ENCODE measurements at regions not wholly inside any gene's neighbourhood (a gene's known extent, or its start where the extent isn't known, plus 50 kb on each side); places are given as distances from the start of the nearest gene placed in this dataset.
"Not testable (repeated sequence)": the region's sequence is repeated elsewhere in the genome, so short reads cannot be mapped to it uniquely, and the experiment has no call there.

- intact Hi-C loops (cut with DNase I): loop anchor here (5.0 kb wide), 1 partner anchor 1692 kb away; no protein-coding TSS in a partner anchor
- Histone ChIP-seq H3K4me1 (no peaks in the 10 kb centered on the region), H3K4me3 (no peak overlapping the region), H3K27me3 (no peaks in the 10 kb centered on the region), H3K9me3 (no peaks in the 10 kb centered on the region), H3K27ac (no peak overlapping the region), H3K36me3 (no peaks in the 10 kb centered on the region)
- TF ChIP-seq POLR2AphosphoS5 (IDR thresholded peaks at IDR 0.05; ENCODE audit: insufficient read depth in 1 of 2, low read depth in 1 of 2): no peak
- TF ChIP-seq POLR2A (IDR thresholded peaks at IDR 0.05): no peak
- TF ChIP-seq CTCF (IDR thresholded peaks at IDR 0.05): no peak
- DNase-seq (ENCODE audit: extremely low spot score in 2 of 2): no peak
Observed at GRCh38 chr6:144633886-144634285, 348.8 kb downstream of the UTRN start.

- intact Hi-C loops (cut with DNase I): loop anchor here (5.0 kb wide), 1 partner anchor 1692 kb away; no protein-coding TSS in a partner anchor
- TF ChIP-seq CTCF (IDR thresholded peaks at IDR 0.05) (no peak), POLR2AphosphoS5 (IDR thresholded peaks at IDR 0.05; ENCODE audit: insufficient read depth in 1 of 2, low read depth in 1 of 2) (no peak), POLR2A (IDR thresholded peaks at IDR 0.05) (no peak)
- Histone ChIP-seq H3K4me1 (no peaks in the 10 kb centered on the region), H3K4me3 (no peak overlapping the region), H3K27ac (no peak overlapping the region), H3K36me3 (no peaks in the 10 kb centered on the region), H3K27me3 (no peaks in the 10 kb centered on the region), H3K9me3 (no peaks in the 10 kb centered on the region)
- no peak for DNase-seq (ENCODE audit: extremely low spot score in 2 of 2)
Observed at GRCh38 chr6:144634371-144634770, 349.2 kb downstream of the UTRN start.

GRCh38 chr6:144635051-144635450, 349.9 kb downstream of the UTRN start:
- intact Hi-C loops (cut with DNase I): no loop called here
- TF ChIP-seq POLR2A (IDR thresholded peaks at IDR 0.05): no peak
- TF ChIP-seq CTCF (IDR thresholded peaks at IDR 0.05): no peak
- TF ChIP-seq POLR2AphosphoS5 (IDR thresholded peaks at IDR 0.05; ENCODE audit: insufficient read depth in 1 of 2, low read depth in 1 of 2): no peak
- no peak for DNase-seq (ENCODE audit: extremely low spot score in 2 of 2)
- no peak overlapping the region for H3K27ac ChIP-seq
- H3K4me1 ChIP-seq: no peaks in the 10 kb centered on the region
- H3K4me3 ChIP-seq: no peak overlapping the region
- no peaks in the 10 kb centered on the region for H3K36me3 ChIP-seq
- H3K27me3 ChIP-seq: no peaks in the 10 kb centered on the region
- no peaks in the 10 kb centered on the region for H3K9me3 ChIP-seq

GRCh38 chr6:144636025-144636424, 350.9 kb downstream of the UTRN start:
- intact Hi-C loops (cut with DNase I); H3K9me3 ChIP-seq: not testable (repeated sequence)

GRCh38 chr6:144637541-144637940, 352.4 kb downstream of the UTRN start:
- intact Hi-C loops (cut with DNase I): no loop called here
- H3K9me3 ChIP-seq: no peaks in the 10 kb centered on the region
- no peak overlapping the region for H3K4me3 ChIP-seq
- H3K36me3 ChIP-seq: no peaks in the 10 kb centered on the region
- no peak for DNase-seq (ENCODE audit: extremely low spot score in 2 of 2)
- H3K27ac ChIP-seq: no peak overlapping the region
- no peak for TF ChIP-seq CTCF (IDR thresholded peaks at IDR 0.05)
- no peak for TF ChIP-seq POLR2A (IDR thresholded peaks at IDR 0.05)
- no peak for TF ChIP-seq POLR2AphosphoS5 (IDR thresholded peaks at IDR 0.05; ENCODE audit: insufficient read depth in 1 of 2, low read depth in 1 of 2)
- no peaks in the 10 kb centered on the region for H3K27me3 ChIP-seq
- no peaks in the 10 kb centered on the region for H3K4me1 ChIP-seq

More at GRCh38 chr6:144636025-144636424, 350.9 kb downstream of the UTRN start:
- H3K27me3 ChIP-seq; H3K4me3 ChIP-seq; H3K36me3 ChIP-seq; DNase-seq (ENCODE audit: extremely low spot score in 2 of 2); H3K27ac ChIP-seq; H3K4me1 ChIP-seq: not testable (repeated sequence)

GRCh38 chr6:144639654-144640053, 354.5 kb downstream of the UTRN start:
- Histone ChIP-seq H3K36me3 (no peaks in the 10 kb centered on the region), H3K4me3 (no peak overlapping the region), H3K27me3 (no peaks in the 10 kb centered on the region), H3K4me1 (no peaks in the 10 kb centered on the region), H3K27ac (no peak overlapping the region), H3K9me3 (no peaks in the 10 kb centered on the region)
- DNase-seq (ENCODE audit: extremely low spot score in 2 of 2): no peak
- intact Hi-C loops (cut with DNase I): no loop called here
- TF ChIP-seq CTCF (IDR thresholded peaks at IDR 0.05) (no peak), POLR2AphosphoS5 (IDR thresholded peaks at IDR 0.05; ENCODE audit: insufficient read depth in 1 of 2, low read depth in 1 of 2) (no peak), POLR2A (IDR thresholded peaks at IDR 0.05) (no peak)

Data from vagina (tissue), 2 donors.